ENCODE measurements at regions not wholly inside any gene's neighbourhood (a gene's known extent, or its start where the extent isn't known, plus 50 kb on each side); places are given as distances from the start of the nearest gene placed in this dataset.

DNA sequence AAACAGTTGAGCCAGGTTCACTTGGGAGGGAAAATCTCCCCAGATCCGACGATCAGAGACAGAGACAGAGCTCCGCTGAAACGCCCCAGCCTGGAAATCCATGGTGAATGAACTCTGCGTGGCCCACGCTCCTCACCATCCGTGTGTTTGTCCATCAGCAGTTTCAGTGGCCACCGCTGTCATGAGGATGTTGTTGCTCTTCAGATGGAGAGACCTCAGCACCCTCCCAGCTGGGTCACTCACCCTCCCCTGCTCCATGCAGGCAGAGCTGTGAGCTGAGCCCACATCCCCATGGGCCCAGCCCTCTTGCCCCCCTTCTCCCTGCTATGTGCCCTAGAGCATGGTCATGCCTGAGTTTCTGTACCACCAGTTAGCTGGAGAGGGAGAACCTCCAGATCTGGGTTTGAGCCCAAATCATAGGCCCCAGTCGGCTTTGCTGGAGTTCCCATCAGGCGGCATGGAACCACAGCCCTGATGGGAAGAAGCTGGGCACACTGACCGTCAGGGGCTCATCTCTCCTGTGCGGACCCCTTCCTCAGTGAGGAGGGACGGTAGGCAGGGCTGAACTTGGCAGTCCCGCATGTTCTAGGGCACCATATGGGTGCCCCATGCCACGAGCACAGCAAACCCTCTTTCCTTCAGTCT is 154.4 kb upstream of the COL5A1 start:
- H3K27me3 Mint-ChIP-seq: peaks cover 4% of the 10 kb centered on the region
- no peaks in the 10 kb centered on the region for H3K4me1 Mint-ChIP-seq
- H3K9me3 Mint-ChIP-seq: no peaks in the 10 kb centered on the region
- H3K36me3 Mint-ChIP-seq (ENCODE audit: low read depth): no peaks in the 10 kb centered on the region
- ATAC-seq (replicated peaks): no peak
- no peak overlapping the region for H3K27ac Mint-ChIP-seq
- H3K4me3 Mint-ChIP-seq: no peak overlapping the region

DNA sequence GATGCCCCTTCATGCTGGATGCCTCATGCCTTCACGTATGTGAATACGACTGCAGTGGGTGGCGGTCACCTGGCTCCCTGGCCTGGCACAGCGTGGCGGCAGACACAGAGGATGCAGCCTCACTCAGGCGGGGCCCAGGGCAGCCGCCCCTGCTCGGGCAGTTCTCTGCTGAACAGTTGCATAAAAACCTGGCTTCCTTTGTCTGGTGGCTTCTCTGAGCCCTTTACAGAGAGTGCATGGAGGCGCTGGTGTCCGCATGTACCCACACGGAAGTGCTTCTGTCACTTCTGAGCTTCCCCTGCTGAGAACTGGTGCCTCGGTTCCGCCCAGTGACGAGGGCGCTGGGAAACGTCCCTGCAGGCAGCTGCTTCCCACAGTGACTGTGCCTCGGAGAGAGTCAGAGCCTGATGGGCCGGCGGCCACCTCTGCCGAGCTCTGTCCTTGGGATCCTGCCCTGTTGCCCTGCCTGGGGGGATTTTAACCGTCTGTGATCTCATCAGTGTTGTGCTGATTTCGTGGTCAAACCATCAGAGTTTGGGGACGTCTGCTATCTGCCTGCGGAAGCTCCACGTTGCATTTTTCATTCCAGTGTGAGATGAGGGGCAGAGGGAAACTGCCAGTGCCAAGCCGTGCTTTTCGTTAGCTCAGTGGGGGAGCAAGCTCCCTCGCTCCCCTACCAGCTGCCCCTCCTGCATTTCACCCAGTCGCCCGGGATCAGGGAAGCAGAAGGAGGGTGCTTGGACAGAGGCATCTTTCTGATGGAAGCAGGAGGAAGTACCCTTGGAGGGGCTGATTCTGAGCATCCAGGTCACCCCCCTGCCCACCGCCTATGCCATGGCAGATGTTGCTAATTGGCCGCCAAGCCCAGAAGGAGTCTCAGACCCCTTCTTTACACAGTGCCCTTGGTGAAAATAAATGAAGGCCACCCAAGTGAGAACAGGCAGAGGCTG is 153.0 kb upstream of the COL5A1 start:
- Mint-ChIP-seq H3K27ac (no peak overlapping the region), H3K36me3 (ENCODE audit: low read depth) (no peaks in the 10 kb centered on the region), H3K4me3 (no peak overlapping the region), H3K9me3 (no peaks in the 10 kb centered on the region), H3K27me3 (peaks cover 7% of the 10 kb centered on the region), H3K4me1 (no peaks in the 10 kb centered on the region)
- no peak for ATAC-seq (replicated peaks)

DNA sequence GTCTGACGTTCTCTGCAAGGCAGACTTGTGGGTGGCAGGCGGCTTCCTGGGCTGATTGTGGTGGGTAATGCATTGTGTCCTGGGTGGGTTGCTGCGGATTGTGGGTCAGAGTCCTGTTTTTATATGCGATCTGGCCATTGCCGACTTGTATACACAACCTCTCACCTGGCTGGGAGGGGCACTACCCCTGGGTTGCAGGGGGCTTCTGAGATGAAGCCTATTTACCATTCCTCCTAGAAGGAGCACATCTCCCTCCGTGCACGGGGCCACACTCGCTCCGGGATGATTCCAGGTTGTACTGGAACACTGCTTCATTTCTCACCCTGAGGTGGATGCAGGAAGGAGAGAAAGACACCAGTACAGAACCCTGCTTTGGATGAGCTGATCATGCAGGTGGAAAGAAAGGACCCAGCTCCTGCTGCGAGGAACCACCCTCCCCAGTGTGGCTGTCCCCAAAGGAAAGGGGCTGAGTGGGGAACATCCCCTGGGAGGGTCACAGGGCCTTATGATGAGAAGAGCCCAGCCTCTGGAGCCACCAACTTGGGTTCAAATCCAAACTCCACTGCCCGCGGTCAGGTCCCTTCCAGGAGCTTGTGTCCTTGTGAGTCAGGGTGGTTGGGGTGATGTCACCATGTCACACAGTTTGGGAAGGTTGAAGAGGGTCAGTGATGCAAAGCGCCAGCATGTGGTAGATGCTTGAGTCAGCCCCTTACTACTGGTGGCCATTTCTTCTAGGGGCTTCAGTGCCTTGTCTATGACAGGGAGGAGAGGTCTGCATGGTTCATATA is 151.8 kb upstream of the COL5A1 start:
- Mint-ChIP-seq H3K4me3 (no peak overlapping the region), H3K36me3 (ENCODE audit: low read depth) (no peaks in the 10 kb centered on the region), H3K9me3 (no peaks in the 10 kb centered on the region), H3K27ac (no peak overlapping the region), H3K4me1 (no peaks in the 10 kb centered on the region), H3K27me3 (peaks cover 7% of the 10 kb centered on the region)
- ATAC-seq (replicated peaks): no peak

DNA sequence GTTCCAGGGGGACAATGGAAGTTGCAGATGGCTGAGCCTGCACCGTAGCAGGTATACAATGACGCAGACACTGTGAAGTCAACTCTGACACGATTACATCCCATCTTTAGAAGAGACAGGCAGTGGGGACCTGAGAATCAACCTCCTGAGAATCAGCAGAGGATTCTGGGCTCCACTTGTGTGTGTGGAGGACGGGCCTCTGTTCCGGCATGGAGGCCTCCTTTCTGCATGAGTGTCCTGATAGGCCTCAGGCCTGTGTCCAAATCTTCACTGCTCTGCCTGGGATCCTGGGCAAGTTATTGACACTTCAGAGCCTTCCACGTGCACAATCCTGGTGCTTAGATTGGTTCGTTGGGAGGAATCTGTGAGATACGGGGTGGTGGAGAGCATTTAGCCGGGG is 151.2 kb upstream of the COL5A1 start:
- Mint-ChIP-seq H3K9me3 (no peaks in the 10 kb centered on the region), H3K36me3 (ENCODE audit: low read depth) (no peaks in the 10 kb centered on the region), H3K27me3 (peaks cover 7% of the 10 kb centered on the region), H3K4me1 (no peaks in the 10 kb centered on the region), H3K4me3 (no peak overlapping the region), H3K27ac (no peak overlapping the region)
- no peak for ATAC-seq (replicated peaks)

DNA sequence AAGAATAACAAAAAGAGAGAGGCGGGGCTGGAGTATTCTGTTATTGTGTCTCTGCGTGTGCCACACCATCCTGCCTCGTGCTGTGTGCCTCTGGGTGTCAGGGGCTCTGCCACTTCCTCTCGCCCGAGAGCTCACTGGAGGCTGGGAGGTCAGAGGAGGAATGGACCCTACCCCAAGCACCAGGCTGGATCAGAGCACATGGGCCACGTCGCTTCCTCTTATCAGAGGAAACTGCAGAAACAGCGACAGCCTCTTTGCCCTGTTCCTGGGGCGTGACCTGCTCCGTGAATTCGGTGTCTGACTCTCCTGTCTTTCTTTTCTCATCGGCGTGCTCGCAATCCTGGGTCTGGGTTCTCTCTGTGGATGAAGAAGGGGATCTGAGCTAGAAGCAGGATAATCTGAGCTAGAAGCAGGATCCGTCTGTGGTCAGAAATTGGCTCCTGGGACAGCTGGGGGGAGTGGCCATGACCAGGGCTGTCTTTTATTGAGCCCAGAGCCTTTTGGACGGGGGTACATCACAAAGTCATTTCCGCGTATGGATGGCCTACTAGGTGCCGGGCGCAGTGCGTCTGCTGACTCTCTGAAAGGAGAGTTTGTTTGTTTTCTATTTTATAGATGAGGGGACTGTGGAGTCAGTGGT is 150.3 kb upstream of the COL5A1 start:
- no peaks in the 10 kb centered on the region for H3K36me3 Mint-ChIP-seq (ENCODE audit: low read depth)
- H3K9me3 Mint-ChIP-seq: no peaks in the 10 kb centered on the region
- no peak overlapping the region for H3K4me3 Mint-ChIP-seq
- no peak for ATAC-seq (replicated peaks)
- H3K27ac Mint-ChIP-seq: no peak overlapping the region
- no peaks in the 10 kb centered on the region for H3K4me1 Mint-ChIP-seq
- H3K27me3 Mint-ChIP-seq: peaks cover 11% of the 10 kb centered on the region

DNA sequence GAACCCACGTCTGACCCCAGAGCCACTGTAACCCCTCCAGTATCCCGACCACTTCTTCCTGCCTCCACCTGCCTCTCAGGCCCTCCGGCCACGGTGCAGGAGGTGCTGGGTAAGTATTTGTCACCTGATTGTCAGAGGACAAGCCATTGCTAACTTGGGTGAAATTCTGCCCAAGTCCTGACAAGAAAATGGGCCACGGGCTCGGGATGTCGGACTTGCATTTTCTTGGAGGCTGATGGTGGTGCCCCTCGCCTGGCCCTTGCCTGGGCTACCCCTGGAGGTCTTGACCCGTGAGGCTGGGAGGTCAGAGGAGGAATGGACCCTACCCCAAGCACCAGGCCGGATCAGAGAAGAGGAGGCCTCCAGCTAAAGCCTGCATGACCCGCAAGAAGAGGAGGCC is 149.7 kb upstream of the COL5A1 start:
- H3K36me3 Mint-ChIP-seq (ENCODE audit: low read depth): no peaks in the 10 kb centered on the region
- H3K9me3 Mint-ChIP-seq: no peaks in the 10 kb centered on the region
- no peaks in the 10 kb centered on the region for H3K4me1 Mint-ChIP-seq
- H3K27me3 Mint-ChIP-seq: peaks cover 11% of the 10 kb centered on the region
- ATAC-seq (replicated peaks): no peak
- H3K4me3 Mint-ChIP-seq: no peak overlapping the region
- H3K27ac Mint-ChIP-seq: no peak overlapping the region

DNA sequence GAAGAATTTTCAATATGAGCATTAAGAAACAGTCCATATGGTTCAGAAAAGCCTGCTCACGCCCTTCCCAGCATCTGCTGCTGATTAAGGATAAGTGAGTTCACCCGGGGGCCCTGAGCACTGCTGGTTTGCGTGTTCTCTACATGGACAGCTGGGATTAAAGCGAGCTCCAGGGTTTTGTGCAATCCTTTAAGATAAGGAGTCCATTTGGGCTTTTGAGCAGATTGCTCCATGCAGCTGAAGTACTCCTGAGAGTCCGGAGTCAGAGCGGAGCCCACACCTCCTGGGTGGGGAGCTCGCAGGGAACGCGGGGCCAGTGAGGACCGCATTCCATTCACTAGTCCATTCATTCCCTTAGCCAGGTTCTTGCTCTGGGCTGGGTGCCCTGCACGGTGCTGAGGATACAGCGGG is 149.3 kb upstream of the COL5A1 start:
- Mint-ChIP-seq H3K27ac (no peak overlapping the region), H3K36me3 (ENCODE audit: low read depth) (no peaks in the 10 kb centered on the region), H3K9me3 (no peaks in the 10 kb centered on the region), H3K27me3 (peaks cover 11% of the 10 kb centered on the region), H3K4me3 (no peak overlapping the region), H3K4me1 (no peaks in the 10 kb centered on the region)
- ATAC-seq (replicated peaks): no peak

DNA sequence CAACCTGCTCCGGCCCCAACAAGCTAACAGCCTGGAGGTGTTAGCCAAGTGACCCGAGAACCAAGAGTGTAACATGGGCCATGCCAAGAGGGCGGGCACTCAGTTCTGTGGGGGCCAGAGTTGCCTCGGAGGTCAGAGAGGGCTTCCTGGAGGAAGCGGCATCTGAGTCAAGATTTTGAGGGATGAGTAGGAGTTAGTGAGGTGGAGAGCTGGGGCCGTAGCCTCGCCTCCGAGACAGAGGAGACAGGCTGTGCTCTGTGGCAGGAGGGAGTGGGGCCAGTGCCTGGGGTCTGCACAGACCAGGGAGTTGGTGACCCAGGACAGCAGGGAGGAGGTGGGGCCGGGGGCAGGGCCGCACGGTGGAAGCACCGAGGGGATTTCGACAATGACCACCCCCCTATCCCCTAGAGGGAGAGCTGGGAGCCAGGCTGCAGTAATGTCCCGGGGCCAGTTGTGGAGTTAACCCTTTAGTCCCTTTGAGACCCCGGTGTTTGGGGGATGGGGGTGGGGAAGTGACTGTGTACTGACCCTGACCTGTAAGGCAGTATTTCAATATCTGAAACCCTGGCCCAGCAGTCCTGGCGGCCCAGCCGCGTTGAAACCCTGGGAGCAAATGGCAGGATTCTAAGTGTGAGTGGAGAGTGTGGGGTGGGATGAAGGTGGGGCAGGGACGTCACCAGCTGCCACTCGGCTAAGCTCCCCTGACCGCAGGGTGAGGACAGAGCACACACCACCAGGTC is 148.7 kb upstream of the COL5A1 start:
- Mint-ChIP-seq H3K36me3 (ENCODE audit: low read depth) (no peaks in the 10 kb centered on the region), H3K9me3 (no peaks in the 10 kb centered on the region), H3K27ac (no peak overlapping the region), H3K27me3 (peaks cover 11% of the 10 kb centered on the region), H3K4me1 (no peaks in the 10 kb centered on the region), H3K4me3 (no peak overlapping the region)
- ATAC-seq (replicated peaks): no peak

DNA sequence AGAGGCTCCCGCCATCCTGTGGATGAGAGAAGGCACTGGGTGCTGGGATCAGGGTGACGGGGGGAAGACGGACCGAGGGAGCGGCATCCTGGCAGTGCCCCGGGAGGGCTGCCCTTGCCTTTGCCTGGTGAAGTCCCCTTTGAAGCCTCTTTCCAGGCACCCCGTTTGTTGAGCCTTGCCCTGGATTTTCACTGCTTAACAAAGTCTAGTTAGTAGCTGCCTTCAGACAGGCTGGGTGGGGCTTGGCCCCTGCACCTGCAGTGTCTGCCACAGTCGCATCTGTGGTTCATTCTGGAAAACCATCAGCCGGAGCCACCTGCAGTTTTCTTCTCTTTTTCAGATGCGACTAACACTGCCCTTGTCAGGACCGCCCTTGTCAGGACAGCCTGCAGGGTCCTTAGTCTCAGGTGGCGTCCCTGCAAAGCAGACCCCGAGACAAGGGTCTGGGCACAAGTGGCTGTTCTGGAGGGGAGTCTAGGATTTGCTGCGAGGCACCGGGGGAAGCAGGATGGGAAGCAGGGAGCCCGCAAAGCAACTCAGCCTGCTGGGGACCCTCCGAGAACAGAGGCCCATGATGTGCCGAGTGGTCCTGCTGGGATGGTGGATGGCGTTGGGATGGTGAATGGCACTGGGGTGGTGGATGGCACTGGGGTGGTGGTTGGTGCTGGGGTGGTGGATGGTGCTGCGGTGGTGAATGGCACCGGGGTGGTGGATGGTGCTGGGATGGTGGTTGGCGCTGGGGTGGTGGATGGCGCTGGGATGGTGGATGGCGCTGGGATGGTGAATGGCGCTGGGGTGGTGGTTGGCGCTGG is 147.9 kb upstream of the COL5A1 start:
- Mint-ChIP-seq H3K36me3 (ENCODE audit: low read depth) (no peaks in the 10 kb centered on the region), H3K4me1 (no peaks in the 10 kb centered on the region), H3K4me3 (no peak overlapping the region), H3K27me3 (peaks cover 11% of the 10 kb centered on the region), H3K27ac (no peak overlapping the region), H3K9me3 (no peaks in the 10 kb centered on the region)
- no peak for ATAC-seq (replicated peaks)

DNA sequence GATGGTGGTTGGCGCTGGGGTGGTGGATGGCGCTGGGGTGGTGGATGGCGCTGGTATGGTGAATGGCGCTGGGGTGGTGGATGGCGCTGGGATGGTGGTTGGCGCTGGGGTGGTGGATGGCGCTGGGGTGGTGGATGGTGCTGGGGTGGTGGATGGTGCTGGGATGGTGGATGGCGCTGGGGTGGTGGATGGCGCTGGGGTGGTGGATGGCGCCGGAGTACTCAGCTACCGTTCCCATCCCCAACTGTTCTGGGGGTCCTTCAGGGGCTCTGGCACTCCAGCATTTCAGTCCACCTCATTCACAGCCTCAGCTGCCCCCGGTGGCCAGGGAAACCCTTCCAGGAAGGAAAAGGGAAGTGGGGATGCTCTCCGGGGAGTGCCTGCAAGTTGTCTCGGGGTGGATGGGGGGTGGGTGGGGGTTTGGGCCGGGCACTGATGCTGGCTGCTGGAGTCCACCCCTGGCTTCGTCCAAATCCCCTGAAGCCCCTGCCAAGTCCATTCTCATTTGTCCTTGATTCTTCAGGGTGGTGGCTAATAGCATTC is 147.3 kb upstream of the COL5A1 start:
- no peaks in the 10 kb centered on the region for H3K4me1 Mint-ChIP-seq
- H3K27me3 Mint-ChIP-seq: peaks cover 11% of the 10 kb centered on the region
- no peak for ATAC-seq (replicated peaks)
- H3K9me3 Mint-ChIP-seq: no peaks in the 10 kb centered on the region
- no peak overlapping the region for H3K27ac Mint-ChIP-seq
- H3K36me3 Mint-ChIP-seq (ENCODE audit: low read depth): no peaks in the 10 kb centered on the region
- H3K4me3 Mint-ChIP-seq: no peak overlapping the region

DNA sequence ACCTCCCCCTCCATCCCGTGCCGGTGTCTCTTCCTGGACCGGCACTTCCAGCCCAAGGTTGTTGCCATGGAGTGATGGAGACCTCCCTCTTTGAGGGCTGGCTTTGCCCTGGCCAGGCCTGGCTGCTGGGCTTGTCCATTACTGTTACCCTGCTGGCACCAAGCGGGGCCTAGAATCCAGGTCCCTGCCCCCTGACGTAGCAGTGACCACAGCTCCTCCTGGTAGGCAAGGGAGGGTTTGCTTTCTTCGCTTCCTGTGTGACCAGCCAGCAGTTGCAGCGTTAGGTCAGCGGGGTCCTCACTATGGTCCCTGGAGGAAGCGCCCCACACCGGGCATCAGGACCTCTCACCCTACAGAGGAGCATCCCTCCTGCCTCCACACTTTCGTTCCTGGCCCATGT is 146.7 kb upstream of the COL5A1 start:
- no peak overlapping the region for H3K27ac Mint-ChIP-seq
- H3K4me1 Mint-ChIP-seq: no peaks in the 10 kb centered on the region
- H3K27me3 Mint-ChIP-seq: peaks cover 11% of the 10 kb centered on the region
- ATAC-seq (replicated peaks): no peak
- no peaks in the 10 kb centered on the region for H3K9me3 Mint-ChIP-seq
- no peak overlapping the region for H3K4me3 Mint-ChIP-seq
- H3K36me3 Mint-ChIP-seq (ENCODE audit: low read depth): no peaks in the 10 kb centered on the region

DNA sequence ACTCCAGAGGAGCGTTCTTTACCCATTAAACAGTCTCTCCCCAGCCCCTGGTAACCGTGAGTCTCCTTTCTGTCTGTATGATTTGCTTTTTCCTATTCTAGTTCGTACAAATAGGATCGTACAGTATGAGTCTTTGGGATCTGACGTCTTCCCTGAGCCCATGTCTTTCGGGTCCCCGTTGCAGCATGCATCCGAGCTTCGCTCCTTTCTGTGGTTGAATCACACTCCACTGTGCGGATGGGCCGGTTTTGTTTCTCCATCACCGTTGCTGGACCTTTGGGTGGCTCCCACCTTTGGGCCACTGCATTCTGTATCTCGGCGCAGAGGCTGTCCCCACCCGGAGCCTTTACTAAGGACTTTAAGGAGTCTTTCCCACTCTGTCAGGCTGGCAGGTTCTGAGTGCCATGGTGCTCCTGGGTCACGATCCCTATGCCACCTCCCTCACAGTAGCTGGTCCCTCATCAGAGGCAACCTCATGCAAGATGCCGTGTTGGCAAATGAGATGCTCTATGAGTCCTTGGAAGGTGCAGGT is 145.7 kb upstream of the COL5A1 start:
- ATAC-seq (replicated peaks): no peak
- Mint-ChIP-seq H3K27me3 (peaks cover 11% of the 10 kb centered on the region), H3K27ac (no peak overlapping the region), H3K4me1 (no peaks in the 10 kb centered on the region), H3K36me3 (ENCODE audit: low read depth) (no peaks in the 10 kb centered on the region), H3K9me3 (no peaks in the 10 kb centered on the region), H3K4me3 (no peak overlapping the region)

All from activated T-helper 17 cell treated with anti-CD3 and anti-CD28 coated beads, Interleukin-2, amount 50 U/mL, for 72 hours (primary cell).